Loucy (cell line): ENCODE measurements at regions not wholly inside any gene's neighbourhood (a gene's known extent, or its start where the extent isn't known, plus 50 kb on each side); places are given as distances from the start of the nearest gene placed in this dataset.

Experiments used
- EZH2phosphoT487 ChIP-seq: fragments of 200-600 bp; IDR thresholded peaks from 2 replicates; pipeline ENCODE4 v1.6.1; 2018; ENCODE audit warnings: antibody characterized with exemption, mild to moderate bottlenecking, moderate library complexity, borderline replicate concordance
- TF ChIP-seq, protein P1 (sequence below): fragments of 200-600 bp; sonication (generic); conservative IDR thresholded peaks from 2 replicates; pipeline ENCODE4 v1.5.1; 2014; ENCODE audit warnings: mild to moderate bottlenecking, antibody characterized with exemption, low read length

DNA sequence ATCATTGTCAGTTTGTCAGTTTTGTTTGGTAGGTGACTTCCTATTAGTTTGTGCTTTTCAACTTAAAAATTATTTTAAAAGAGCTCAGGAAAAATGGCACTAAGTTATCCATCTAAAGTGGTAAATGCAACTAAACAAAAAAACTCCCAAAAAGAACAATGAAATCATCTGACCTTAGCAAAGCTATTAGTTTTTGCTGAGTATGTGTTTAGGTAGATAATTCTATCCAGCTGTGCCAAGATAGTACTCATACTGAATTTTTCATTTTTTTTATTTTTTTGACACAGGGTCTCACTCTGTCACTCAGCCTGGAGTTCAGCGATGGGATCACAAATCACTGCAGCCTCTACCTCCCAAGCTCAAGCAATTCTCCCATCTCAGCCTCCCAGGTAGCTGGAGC, 645.3 kb downstream of the TBC1D4 start:
- TF ChIP-seq, protein P1, sequence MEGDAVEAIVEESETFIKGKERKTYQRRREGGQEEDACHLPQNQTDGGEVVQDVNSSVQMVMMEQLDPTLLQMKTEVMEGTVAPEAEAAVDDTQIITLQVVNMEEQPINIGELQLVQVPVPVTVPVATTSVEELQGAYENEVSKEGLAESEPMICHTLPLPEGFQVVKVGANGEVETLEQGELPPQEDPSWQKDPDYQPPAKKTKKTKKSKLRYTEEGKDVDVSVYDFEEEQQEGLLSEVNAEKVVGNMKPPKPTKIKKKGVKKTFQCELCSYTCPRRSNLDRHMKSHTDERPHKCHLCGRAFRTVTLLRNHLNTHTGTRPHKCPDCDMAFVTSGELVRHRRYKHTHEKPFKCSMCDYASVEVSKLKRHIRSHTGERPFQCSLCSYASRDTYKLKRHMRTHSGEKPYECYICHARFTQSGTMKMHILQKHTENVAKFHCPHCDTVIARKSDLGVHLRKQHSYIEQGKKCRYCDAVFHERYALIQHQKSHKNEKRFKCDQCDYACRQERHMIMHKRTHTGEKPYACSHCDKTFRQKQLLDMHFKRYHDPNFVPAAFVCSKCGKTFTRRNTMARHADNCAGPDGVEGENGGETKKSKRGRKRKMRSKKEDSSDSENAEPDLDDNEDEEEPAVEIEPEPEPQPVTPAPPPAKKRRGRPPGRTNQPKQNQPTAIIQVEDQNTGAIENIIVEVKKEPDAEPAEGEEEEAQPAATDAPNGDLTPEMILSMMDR: no peak
- TF ChIP-seq EZH2phosphoT487: no peak
